Effector memory CD8-positive, alpha-beta T cell (primary cell): ENCODE measurements at regions not wholly inside any gene's neighbourhood (a gene's known extent, or its start where the extent isn't known, plus 50 kb on each side); places are given as distances from the start of the nearest gene placed in this dataset.

Experiments
- ATAC-seq: fragments of 150-1000 bp; cut with Tn5 transposase; replicated peaks from 2 replicates; pipeline ENCODE4 v1.10.0; 2021; ENCODE audit warnings: mild to moderate bottlenecking, moderate library complexity
- DNase-seq, 3 experiments: peaks; one replicate each; pipeline ENCODE4 v3.0.0; 2021
- H3K27ac Mint-ChIP-seq, 2 donors: one replicate each; pipeline ENCODE4 v1.8.0; 2022; ENCODE audit warnings: mild to moderate bottlenecking in 2 of 2, mixed read lengths in 2 of 2, moderate library complexity in 2 of 2
- H3K27me3 Mint-ChIP-seq, 2 donors: one replicate each; pipeline ENCODE4 v1.8.0; 2022; ENCODE audit warnings: mixed read lengths in 2 of 2
- H3K36me3 Mint-ChIP-seq: one replicate; pipeline ENCODE4 v1.8.0; 2022; ENCODE audit warnings: mild to moderate bottlenecking, moderate library complexity, mixed read lengths; ENCODE audit not compliant: insufficient read depth
- H3K4me1 Mint-ChIP-seq, 2 donors: one replicate each; pipeline ENCODE4 v1.8.0; 2022; ENCODE audit warnings: low read depth in 2 of 2, mixed read lengths in 2 of 2
- H3K4me3 Mint-ChIP-seq, 2 donors: one replicate each; pipeline ENCODE4 v1.8.0; 2022; ENCODE audit warnings: mild to moderate bottlenecking in 2 of 2, mixed read lengths in 2 of 2, moderate library complexity in 2 of 2
- H3K9me3 Mint-ChIP-seq, 2 donors: one replicate each; pipeline ENCODE4 v1.8.0; 2022; ENCODE audit warnings: mixed read lengths in 2 of 2

GRCh38 chr18:72206814-72207213 lies 337.3 kb downstream of the CBLN2 start:
- Mint-ChIP-seq H3K4me1 (no peaks in the 10 kb centered on the region), H3K27me3 (no peaks in the 10 kb centered on the region)

GRCh38 chr18:72201032-72201431 lies 343.1 kb downstream of the CBLN2 start:
- H3K36me3 Mint-ChIP-seq = peaks cover 4% of the 10 kb centered on the region
- no peak overlapping the region for H3K4me3 Mint-ChIP-seq
- H3K4me1 Mint-ChIP-seq = no peaks in the 10 kb centered on the region
- ATAC-seq (no peak), DNase-seq (no peak)
- peaks cover 0 to 6% of the 10 kb centered on the region in 2 donors for H3K9me3 Mint-ChIP-seq
- H3K27ac Mint-ChIP-seq = no peak overlapping the region
- H3K27me3 Mint-ChIP-seq = no peaks in the 10 kb centered on the region

More at GRCh38 chr18:72206814-72207213, 337.3 kb downstream of the CBLN2 start:
- no peak overlapping the region for H3K27ac Mint-ChIP-seq
- ATAC-seq = no peak
- H3K36me3 Mint-ChIP-seq = no peaks in the 10 kb centered on the region
- no peak overlapping the region for H3K4me3 Mint-ChIP-seq
- peaks cover 6 to 9% of the 10 kb centered on the region in 2 donors for H3K9me3 Mint-ChIP-seq
- no peak for DNase-seq

- Mint-ChIP-seq H3K4me3 (no peak overlapping the region), H3K27ac (no peak overlapping the region), H3K27me3 (no peaks in the 10 kb centered on the region), H3K4me1 (no peaks in the 10 kb centered on the region), H3K9me3 (peaks cover 7 to 8% of the 10 kb centered on the region in 2 donors), H3K36me3 (peaks cover 4% of the 10 kb centered on the region)
- ATAC-seq (no peak), DNase-seq (no peak)
Measured at GRCh38 chr18:72197591-72197990, 346.6 kb downstream of the CBLN2 start.

GRCh38 chr18:72194072-72194471 lies 350.1 kb downstream of the CBLN2 start:
- DNase-seq = no peak
- ATAC-seq = no peak
- H3K9me3 Mint-ChIP-seq = peaks cover 2 to 7% of the 10 kb centered on the region in 2 donors
- H3K36me3 Mint-ChIP-seq = no peaks in the 10 kb centered on the region
- no peak overlapping the region for H3K27ac Mint-ChIP-seq
- no peaks in the 10 kb centered on the region for H3K27me3 Mint-ChIP-seq
- no peak overlapping the region for H3K4me3 Mint-ChIP-seq
- no peaks in the 10 kb centered on the region for H3K4me1 Mint-ChIP-seq

- Mint-ChIP-seq H3K4me3 (no peak overlapping the region), H3K36me3 (no peaks in the 10 kb centered on the region), H3K4me1 (no peaks in the 10 kb centered on the region), H3K27ac (no peak overlapping the region), H3K27me3 (no peaks in the 10 kb centered on the region), H3K9me3 (peaks cover 7 to 23% of the 10 kb centered on the region in 2 donors)
- DNase-seq = no peak
- ATAC-seq = no peak
Measured at GRCh38 chr18:72187956-72188355, 356.2 kb downstream of the CBLN2 start.

GRCh38 chr18:72181241-72181764 lies 362.8 kb downstream of the CBLN2 start:
- ATAC-seq (no peak), DNase-seq (no peak)
- Mint-ChIP-seq H3K27ac (no peak overlapping the region), H3K4me1 (no peaks in the 10 kb centered on the region), H3K27me3 (no peaks in the 10 kb centered on the region), H3K4me3 (no peak overlapping the region), H3K36me3 (no peaks in the 10 kb centered on the region), H3K9me3 (peaks cover 7 to 20% of the 10 kb centered on the region in 2 donors)

- no peak overlapping the region for H3K27ac Mint-ChIP-seq
- no peak overlapping the region for H3K4me3 Mint-ChIP-seq
- H3K4me1 Mint-ChIP-seq = no peaks in the 10 kb centered on the region
- H3K9me3 Mint-ChIP-seq = peaks cover 7 to 24% of the 10 kb centered on the region in 2 donors
- no peaks in the 10 kb centered on the region for H3K27me3 Mint-ChIP-seq
- no peak for ATAC-seq
- no peak for DNase-seq
- H3K36me3 Mint-ChIP-seq = no peaks in the 10 kb centered on the region
Measured at GRCh38 chr18:72180689-72181088, 363.5 kb downstream of the CBLN2 start.

- Mint-ChIP-seq H3K27ac (no peak overlapping the region), H3K36me3 (no peaks in the 10 kb centered on the region), H3K4me1 (no peaks in the 10 kb centered on the region), H3K27me3 (no peaks in the 10 kb centered on the region), H3K9me3 (peaks cover 0 to 18% of the 10 kb centered on the region in 2 donors), H3K4me3 (no peak overlapping the region)
- no peak for DNase-seq
- ATAC-seq = no peak
Measured at GRCh38 chr18:72174972-72175649, 369.0 kb downstream of the CBLN2 start.

- DNase-seq (no peak), ATAC-seq (no peak)
- Mint-ChIP-seq H3K27me3 (no peaks in the 10 kb centered on the region), H3K36me3 (no peaks in the 10 kb centered on the region), H3K27ac (no peak overlapping the region), H3K4me3 (no peak overlapping the region), H3K9me3 (peaks cover 0 to 15% of the 10 kb centered on the region in 2 donors), H3K4me1 (no peaks in the 10 kb centered on the region)
Measured at GRCh38 chr18:72171596-72171995, 372.5 kb downstream of the CBLN2 start.

GRCh38 chr18:72161691-72162090 lies 382.5 kb downstream of the CBLN2 start:
- no peak for ATAC-seq
- Mint-ChIP-seq H3K4me3 (no peak overlapping the region), H3K36me3 (no peaks in the 10 kb centered on the region), H3K4me1 (no peaks in the 10 kb centered on the region), H3K27ac (no peak overlapping the region), H3K27me3 (no peaks in the 10 kb centered on the region), H3K9me3 (peaks cover 2 to 8% of the 10 kb centered on the region in 2 donors)
- DNase-seq = no peak

GRCh38 chr18:72160510-72161445 lies 383.4 kb downstream of the CBLN2 start:
- Mint-ChIP-seq H3K9me3 (peaks cover 5 to 18% of the 10 kb centered on the region in 2 donors), H3K4me3 (no peak overlapping the region), H3K27ac (no peak overlapping the region), H3K4me1 (no peaks in the 10 kb centered on the region), H3K27me3 (no peaks in the 10 kb centered on the region), H3K36me3 (no peaks in the 10 kb centered on the region)
- no peak for DNase-seq
- no peak for ATAC-seq

GRCh38 chr18:72155327-72155726 lies 388.8 kb downstream of the CBLN2 start:
- ATAC-seq = no peak
- H3K27me3 Mint-ChIP-seq = no peaks in the 10 kb centered on the region

GRCh38 chr18:72154926-72155325 lies 389.2 kb downstream of the CBLN2 start:
- no peaks in the 10 kb centered on the region for H3K4me1 Mint-ChIP-seq
- no peak overlapping the region for H3K4me3 Mint-ChIP-seq
- no peaks in the 10 kb centered on the region for H3K27me3 Mint-ChIP-seq
- H3K9me3 Mint-ChIP-seq = peaks cover 13 to 43% of the 10 kb centered on the region in 2 donors
- DNase-seq (no peak), ATAC-seq (no peak)
- no peaks in the 10 kb centered on the region for H3K36me3 Mint-ChIP-seq
- H3K27ac Mint-ChIP-seq = no peak overlapping the region

More at GRCh38 chr18:72155327-72155726, 388.8 kb downstream of the CBLN2 start:
- no peak overlapping the region for H3K4me3 Mint-ChIP-seq
- no peaks in the 10 kb centered on the region for H3K36me3 Mint-ChIP-seq
- no peak for DNase-seq
- H3K27ac Mint-ChIP-seq = no peak overlapping the region
- peaks cover 13 to 43% of the 10 kb centered on the region in 2 donors for H3K9me3 Mint-ChIP-seq
- H3K4me1 Mint-ChIP-seq = no peaks in the 10 kb centered on the region
